GM18517 (cell line): ENCODE measurements at regions not wholly inside any gene's neighbourhood (a gene's known extent, or its start where the extent isn't known, plus 50 kb on each side); places are given as distances from the start of the nearest gene placed in this dataset.
"Not testable (repeated sequence)": the region's sequence is repeated elsewhere in the genome, so short reads cannot be mapped to it uniquely, and the experiment has no call there.

ENCODE experiments used
- ATAC-seq: cut with Tn5 transposase; IDR thresholded peaks from one replicate; pipeline ENCODE4 v1.9.1; 2021; ENCODE audit warnings: mild to moderate bottlenecking, moderate library complexity; ENCODE audit not compliant: unreplicated experiment

DNA sequence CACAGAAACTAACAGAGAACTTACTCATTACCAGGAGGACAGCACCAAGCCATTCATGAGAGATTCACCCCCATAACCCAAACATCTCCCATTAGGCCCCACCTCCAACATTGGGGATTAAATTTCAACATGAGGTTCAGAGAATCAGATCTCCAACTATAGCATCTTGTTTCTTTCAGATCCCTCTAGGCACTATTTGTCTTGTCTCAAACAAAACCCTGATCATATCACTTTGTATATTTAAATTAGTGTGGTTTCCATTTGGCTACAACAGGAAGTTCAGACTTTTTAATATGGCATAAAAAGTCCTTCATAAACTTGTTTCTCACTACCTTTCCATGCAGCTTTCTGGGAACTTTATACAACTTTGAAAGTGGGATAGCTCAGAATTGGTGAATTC, 699.0 kb upstream of the MIR17HG start:
- no peak for ATAC-seq

DNA sequence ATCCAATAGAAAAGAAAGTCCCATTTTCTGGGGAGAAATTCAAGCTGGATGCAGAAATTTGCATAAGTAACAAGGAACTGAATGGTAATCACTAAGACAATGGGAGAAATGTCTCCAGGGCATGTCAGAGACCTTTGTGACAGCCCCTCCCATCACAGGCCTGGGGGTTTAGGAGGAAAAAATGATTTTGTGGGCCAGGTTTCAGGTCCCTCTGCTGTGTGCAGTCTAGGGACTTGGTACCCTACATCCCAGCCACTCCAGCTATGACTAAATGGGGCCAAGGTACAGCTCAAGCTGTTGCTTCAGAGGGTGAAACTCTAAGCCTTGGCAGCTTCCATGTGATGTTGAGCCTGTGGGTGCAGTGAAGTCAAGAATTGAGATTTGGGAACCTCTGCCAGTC, 695.5 kb upstream of the MIR17HG start:
- no peak for ATAC-seq

DNA sequence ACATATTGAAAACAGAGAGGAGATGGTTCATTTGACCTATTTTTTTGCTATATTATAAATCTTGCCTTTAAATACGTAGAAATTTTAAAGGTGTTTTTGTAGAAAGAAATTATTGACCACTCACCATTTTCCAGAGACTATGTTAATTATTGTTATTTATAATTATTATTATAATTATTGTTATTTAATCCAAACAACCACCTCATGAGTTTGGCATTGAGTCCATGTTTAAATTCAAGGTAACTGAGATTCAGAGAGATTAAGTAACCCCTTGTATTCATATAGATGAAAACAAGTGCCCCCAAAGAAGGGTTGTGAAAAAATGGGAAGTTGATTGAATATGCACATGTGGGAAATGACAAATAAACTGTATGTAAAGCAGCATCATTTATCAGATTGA, 692.5 kb upstream of the MIR17HG start:
- no peak for ATAC-seq

DNA sequence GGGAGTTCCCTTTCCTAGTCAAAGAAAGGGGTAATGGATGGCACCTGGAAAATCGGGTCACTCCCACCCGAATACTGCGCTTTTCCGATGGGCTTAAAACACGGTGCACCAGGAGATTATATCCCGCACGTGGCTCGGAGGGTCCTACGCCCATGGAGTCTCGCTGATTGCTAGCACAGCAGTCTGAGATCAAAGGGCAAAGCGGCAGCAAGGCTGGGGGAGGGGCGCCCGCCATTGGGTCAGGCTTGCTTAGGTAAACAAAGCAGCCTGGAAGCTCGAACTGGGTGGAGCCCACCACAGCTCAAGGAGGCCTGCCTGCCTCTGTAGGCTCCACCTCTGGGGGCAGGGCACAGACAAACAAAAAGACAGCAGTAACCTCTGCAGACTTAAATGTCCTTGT, 683.3 kb upstream of the MIR17HG start:
- ATAC-seq = not testable (repeated sequence)

DNA sequence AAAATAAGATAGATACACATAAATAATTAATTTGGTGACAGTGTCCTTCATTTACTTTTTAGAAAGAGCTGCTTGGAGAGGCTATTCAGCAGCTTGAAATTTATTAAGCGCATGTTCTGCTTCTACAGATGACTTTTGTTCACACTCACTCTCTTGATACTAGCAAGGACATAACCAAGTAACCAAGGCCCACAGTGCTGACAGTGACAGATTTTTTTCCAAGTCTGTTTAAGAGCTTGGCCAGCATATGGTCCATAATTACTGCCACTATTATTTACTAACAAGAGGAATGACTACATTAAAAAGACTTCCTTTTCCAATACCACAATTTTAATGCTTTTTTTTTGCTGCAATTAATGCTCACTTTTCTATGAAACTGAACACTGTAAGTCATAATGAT, 673.7 kb upstream of the MIR17HG start:
- no peak for ATAC-seq

DNA sequence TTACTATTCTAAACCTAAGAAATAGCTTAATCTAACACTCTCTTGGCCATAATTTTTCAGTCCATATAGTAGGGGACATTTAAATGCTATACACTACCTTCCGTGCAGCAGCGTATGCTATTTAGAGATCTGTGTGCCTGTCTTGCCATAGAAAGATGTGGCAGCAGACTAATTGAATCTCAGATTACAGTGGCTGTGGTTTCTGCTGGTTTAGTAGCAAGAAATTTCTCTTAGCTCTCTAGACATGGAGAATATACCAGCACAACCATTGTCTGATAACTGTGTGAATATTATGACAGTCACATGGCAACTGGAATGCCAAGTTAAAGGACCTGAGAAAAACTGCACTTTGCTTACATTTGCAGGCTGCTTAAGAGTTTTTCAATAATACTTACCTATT, 672.4 kb upstream of the MIR17HG start:
- no peak for ATAC-seq

DNA sequence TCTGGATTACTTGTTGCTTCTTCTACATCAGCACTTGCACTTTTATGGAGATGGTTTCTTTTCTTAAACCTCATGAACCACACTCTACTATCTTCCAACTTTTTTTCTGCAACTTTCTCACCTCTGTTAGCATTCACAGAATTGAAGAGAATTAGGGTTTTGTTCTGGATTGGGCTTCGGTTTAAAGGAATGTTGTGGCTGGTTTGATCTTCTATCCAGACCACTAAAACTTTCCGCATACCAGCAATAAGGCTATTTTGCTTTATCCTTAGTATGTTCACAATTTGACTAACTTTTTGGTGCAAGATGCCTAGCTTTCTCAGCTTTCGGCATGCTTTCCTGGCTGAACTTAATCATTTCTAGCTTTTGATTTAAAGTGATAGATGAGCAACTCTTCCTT, 666.7 kb upstream of the MIR17HG start:
- no peak for ATAC-seq

DNA sequence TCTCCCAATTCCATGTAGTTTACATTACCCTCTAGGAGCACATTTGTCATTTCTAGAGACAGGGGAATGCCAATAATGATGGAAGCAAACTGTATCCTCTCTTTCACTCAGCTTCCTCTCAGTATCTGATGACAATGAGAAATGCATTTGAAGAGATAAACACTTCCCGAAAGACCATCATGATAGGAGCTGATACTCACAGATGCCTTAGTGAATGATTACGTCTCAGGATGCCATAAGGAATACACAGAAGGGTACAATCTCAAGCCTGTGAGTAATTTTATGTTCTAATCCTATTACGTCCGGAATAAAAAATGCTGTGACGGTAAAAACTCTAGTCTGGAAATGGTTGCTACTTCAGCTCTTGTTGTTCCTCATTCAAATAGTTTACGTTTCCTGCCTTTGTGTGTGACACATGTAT, 663.8 kb upstream of the MIR17HG start:
- ATAC-seq = no peak

DNA sequence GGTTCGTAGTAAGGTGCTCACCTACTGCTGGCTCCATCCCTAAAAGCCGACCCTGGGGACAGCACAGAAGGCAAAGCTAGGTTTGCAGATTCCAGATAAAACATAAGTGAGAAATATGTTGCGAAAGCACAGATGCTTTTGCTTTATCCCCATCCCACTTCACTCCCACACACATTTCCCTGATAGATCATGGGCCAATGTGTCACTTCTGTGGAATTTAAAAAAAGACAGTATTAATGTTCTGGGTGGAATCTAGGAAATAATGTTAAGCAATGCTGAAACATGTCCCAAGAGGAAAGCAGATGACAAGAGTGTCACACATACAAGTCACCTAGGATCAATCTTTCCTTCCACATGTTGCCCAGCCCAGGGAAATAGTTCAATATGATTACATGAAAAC, 661.0 kb upstream of the MIR17HG start:
- no peak for ATAC-seq

DNA sequence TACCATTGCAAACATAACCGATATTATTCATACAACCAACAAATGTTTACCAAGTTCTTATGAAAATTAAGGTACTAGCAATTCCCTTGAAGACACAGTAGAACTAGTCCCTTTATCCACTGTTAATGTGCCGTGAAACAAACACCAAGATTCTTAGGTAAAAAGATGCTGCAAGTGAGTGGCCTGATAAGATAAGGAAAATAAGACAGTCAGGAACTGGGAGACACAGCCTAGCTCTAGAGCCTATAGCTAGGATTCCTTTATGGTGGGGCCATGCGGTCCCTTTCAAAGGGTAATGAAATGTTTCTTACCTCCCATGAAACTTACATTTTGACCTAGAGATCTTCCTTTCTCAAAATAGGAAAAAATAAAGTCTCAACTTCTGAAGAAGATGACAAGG, 658.4 kb upstream of the MIR17HG start:
- no peak for ATAC-seq

DNA sequence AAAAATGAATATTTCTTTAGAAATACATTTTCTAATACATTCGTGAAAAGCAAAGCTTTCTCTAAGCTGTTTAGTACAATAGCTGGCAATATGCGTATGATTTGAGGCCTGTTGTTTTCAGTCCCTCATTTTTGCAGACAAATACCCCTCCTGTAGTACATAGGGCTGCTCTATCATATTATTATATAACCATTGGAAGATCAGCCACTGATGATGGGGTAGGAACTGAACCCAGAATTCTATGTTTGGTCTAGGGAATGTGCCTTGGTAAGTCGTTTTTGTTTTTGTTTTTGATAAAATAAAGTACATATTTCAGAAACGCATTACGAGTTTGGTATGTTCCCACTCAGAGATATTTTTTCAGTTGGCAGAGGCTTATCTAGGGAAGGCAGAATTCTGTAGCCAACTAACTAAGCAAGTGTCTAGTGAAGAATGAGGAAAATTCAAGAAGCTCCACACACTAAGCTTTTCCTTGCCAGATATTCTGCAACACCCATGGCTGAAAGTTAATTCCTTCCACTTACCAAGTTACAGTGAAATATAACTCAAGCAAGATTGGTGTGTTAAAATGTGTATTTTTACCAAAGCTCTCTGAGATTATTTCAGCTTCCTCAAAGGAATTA, 656.9 kb upstream of the MIR17HG start:
- ATAC-seq = no peak

DNA sequence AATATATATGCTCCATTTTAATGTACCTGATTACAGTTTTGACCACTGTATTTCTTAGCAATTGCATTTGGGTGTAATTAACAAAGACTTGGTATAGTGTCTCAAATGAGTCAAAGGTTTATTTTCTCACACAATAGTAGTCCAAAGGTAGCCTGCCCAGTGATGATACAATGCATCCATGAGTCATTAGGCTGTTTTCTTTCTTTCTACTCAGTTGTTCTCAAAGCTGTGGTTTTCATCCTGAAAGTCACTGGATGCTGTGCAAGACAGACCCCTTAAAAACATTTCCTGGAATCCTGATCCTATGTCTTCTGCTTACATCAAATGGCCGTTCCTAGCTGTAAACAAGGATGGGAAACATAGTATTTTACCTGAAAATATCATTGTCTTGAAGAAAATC, 651.2 kb upstream of the MIR17HG start:
- no peak for ATAC-seq

DNA sequence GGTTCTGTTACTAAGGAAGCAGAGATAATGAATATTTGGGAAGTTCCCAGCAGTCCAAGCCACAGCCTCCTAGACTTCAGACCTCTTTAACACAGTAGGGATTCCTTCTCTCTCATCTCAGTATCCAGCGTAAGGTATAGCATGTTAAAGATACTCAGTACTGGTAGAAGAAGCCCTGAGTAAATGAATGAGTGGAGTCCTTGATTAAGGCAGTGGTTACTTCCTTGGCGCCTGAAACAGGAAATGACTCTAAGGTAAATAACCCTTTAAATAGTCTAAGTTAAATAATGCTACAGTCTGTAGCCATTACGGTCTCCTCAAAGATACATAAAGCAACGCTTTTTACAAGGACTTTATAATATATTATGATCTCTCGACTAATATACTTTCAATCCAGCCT, 650.8 kb upstream of the MIR17HG start:
- ATAC-seq = no peak

DNA sequence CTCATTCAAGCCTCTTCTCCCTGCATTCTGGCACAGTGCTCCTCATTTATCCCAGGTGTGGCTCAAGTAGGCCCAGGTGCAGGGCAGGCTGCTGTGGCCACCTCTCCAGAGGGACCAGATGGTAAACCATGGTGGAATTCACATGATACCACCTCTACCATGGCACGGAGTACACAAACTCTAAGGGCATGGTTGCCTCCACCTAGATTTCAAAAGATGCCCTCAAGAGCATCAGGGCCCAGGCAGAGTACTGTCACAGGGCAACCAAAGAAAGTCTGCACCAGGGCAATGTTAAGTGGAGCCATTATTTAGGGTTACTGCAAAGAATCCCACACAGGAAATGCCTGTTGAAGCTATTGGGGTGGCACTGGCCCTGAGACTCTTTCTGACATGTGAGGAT, 647.1 kb upstream of the MIR17HG start:
- no peak for ATAC-seq

DNA sequence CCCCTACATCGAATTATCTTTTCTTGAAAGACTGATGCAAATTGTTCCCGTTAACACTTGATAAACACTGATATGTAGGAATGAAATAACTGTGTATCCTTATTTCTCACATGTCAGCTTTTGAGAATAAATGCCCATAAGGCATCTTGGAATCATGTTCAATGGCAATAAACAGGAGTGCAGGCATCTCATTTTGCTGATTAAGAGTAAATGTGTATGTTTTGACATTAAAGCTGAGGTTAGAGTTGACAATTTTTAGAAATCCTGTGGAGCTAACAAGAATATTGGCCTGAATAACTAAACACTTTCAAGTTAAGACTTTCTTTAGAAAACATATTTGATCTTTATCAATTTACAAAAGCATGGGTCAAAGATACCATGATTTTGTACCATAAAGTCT, 646.2 kb upstream of the MIR17HG start:
- no peak for ATAC-seq

DNA sequence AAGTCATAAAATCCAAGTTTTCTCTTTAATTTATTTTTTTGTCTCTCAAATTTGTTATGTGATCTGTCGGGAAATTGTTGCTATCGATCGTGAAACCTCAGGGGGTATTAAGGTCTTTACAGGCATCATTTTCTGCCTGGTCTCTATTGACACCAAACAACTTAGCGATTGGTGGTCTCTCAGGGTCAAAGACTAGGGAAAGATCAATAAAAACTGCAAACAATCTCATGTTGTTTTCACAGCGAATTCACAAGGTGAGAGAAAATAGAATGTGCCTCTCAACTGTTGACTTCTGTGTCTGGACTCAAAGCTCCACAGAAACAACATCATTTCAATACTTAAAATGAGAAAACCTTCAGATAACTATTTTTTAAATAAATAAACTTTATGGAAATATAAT, 645.4 kb upstream of the MIR17HG start:
- no peak for ATAC-seq

DNA sequence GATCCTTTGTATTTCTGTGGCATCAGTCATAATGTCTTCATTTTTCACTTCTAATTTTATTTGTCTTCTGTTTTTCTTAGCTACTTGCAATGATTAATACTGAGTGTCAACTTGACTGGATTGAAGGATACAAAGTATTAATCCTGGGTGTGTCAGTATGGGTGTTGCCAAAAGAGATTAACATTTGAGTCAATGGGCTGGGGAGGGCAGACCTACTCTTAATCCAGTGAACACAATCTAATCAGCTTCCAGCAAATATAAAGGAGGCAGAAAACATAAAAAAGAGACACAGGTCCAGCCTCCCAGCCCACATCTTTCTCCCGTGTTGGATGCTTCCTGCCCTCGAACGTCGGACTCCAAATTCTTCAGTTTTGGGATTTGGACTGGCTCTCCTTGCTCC, 640.9 kb upstream of the MIR17HG start:
- no peak for ATAC-seq

DNA sequence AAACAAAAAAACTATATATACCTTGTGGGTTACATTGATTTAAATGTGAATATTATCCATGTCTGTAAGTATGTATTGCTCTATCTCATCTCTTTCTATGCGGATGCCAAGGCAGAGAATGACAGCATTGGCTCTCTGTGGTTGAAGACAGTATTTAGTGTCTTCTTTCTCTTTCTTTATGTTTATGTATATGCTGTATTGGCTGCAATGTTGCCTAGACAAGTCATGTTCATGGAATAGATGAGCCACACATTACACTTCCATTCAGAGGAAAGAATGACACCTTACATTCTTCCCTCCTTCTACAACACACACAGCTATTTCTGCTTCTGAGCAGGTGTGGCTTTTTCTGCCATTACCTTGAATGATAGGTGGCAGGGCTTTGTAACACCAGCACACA, 639.4 kb upstream of the MIR17HG start:
- no peak for ATAC-seq

DNA sequence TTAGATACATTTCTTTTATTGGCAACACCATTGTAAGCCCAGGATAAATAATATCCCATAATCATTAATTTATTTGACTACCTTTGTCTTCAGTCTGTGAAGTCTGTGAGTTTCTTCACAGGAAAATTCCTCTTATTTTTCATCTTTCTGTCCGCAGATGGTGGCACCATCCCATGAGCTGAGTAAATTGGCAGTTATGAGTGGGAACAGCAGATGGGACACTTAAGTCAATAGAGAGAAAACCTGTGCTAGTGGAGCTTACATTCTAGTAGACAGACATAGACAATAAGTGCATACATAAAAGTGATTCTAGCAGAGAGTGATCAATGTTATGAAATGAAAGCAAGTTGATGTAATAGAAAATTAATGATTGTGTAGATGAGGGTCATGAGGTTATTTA, 638.2 kb upstream of the MIR17HG start:
- ATAC-seq = no peak

DNA sequence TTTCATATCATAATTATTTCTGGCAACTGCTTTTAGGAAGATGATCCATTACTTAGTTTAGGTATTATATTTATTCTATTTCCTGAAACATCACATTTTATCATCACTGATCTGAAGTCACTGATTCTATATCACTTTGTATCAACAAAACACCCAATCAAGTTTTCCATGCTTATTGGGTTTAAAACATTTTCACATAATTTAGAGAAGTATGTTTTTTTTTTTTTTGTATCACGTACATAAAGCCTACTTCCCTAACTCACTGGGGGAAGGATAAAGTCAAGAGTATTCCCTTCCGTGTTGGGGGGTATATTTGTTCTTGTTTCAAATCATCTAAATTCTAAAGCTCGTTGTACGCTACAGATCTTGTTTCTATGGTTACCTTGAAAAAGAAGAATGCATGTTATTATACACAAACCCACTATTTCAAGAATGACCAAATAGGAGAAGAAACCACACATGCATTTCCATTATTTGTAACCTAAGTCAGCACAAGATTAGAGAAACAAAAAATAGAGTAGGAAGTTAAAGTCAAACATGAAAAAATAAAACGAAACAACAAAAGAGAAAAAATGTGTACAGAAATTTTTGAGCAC, 637.2 kb upstream of the MIR17HG start:
- no peak for ATAC-seq

DNA sequence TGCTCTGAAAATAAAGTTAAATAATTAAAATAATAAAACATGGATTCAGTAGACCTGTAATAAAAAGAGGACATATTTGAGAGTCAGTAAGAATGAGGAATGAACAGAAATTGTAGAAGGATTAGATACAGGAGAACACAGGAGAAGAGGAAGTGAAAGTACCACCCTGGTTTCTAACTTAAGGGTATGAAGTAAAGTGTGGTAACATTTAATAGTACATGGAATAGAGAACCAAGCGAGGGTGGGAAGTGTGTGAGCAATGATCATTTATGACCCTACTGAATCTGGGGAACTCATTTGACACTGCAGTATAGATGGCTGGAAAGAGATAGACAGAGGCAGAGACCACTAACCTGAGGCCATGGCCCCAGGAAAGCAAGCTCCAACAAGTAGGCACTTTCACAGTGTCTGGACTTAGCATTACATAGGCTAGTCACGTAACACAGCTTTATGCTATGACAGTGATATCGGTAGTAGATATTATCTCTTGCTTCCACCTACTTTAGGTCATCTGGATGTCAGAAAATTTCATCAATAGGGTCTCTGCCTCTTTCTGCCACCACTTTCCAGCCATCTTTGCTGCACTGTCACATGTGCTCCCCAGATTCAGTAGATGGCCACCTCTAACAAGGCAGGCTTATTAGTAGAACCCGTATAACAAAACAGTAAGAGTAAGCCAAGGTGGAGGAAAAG, 633.9 kb upstream of the MIR17HG start:
- no peak for ATAC-seq

DNA sequence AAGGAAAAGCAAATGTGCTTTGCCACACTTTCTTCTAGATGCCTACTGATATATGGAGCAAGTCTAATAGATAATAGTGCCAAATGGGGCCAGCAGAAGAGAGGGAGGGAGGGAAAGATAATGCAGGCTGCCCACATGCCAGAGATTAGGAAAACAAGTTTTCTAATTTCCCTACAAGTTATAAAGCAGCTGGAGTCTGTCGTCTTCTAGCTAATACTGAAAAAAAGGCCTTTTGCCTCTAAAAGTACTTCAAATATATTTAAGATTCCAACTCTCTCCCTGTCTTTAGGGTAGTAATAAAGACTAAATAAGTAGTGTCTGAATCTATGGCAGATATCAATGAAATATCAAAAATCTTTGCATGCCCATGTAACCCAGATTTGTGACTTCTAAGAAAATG, 632.0 kb upstream of the MIR17HG start:
- ATAC-seq = no peak
